RCC 7860 (cell line): ENCODE measurements at regions not wholly inside any gene's neighbourhood (a gene's known extent, or its start where the extent isn't known, plus 50 kb on each side); places are given as distances from the start of the nearest gene placed in this dataset.
"Not testable (repeated sequence)": the region's sequence is repeated elsewhere in the genome, so short reads cannot be mapped to it uniquely, and the experiment has no call there.

Experiments used
- DNase-seq: peaks from one replicate; pipeline ENCODE4 v3.0.0-alpha.2; 2015; ENCODE audit warnings: low spot score
- FAIRE-seq: peaks from 2 replicates; lab custom pipeline; 2012; peaks lifted over from hg19 to GRCh38; lab: Jason Lieb, UNC

DNA sequence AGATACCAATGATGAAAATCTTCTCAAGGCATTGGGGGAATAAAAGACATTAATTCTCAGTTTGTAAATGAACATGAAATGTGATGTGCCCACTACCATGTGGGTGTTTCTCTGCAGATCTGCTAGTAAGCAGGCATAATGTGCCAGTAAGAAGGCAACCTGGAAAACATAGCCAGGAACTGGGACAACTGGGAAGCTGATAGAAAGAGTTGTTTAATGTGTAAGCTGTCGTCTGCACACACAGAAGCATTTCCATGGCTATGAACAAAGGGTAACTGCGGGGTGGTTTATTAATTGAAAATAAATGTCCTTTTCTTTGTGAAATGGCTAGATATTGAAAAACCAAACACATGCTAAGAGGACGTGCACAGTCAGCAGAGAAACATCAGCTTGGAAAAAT is 52.0 kb downstream of the ZC3H11B start:
- no peak for DNase-seq
- no peak for FAIRE-seq

GRCh38 chr1:219559899-219560298 is 53.0 kb downstream of the ZC3H11B start:
- FAIRE-seq (no peak), DNase-seq (no peak)

DNA sequence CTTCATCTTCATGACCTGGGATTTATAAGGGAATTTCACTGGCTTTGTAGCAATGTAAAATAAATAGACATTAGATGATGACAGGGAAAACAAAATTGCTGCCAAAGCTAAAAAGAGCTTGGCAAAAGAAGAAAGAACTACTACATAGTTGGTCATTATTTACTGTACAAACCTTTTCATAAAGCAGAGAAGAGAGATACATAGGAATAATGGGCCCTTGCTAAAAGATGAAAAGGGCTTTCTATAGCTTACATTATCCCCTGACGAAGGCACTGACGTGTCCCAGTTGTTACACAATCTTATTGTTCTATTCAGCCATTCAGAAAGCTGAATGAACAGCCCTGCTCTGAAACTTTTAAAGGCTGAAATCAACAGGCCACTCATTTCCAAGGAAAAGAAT is 57.1 kb downstream of the ZC3H11B start:
- no peak for FAIRE-seq

DNA sequence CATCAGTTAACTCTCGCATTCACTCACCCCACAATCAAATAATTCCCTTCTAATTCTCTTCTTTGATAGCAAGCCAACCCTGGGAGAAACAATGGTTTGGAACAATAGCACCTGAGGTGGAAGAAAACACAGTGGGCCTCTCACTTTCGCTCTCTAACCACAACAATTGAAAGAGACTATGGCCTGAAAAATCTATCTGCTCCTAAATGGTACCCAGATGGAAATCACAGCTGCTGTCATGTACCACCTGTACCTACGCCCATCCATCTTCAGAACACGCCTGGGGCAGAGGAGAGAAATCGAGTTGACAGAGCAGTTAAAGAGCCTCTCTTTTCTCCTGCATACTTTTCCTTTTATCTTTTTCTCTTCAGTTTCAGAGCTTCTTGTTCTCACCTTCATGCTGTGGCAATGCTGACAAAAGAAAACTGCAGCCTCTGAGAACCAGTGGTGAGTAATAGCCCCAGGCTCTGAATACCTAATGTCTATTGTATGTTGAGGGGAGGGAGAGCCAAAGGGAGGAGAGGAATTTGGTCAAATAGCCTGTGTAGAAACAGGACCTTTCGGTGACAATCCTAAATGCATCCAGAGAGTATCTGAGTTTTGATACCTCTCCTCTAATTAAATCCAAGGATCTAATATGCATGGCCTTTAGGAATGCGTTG is 57.7 kb downstream of the ZC3H11B start:
- DNase-seq (no peak), FAIRE-seq (no peak)

More for the DNA sequence above, 57.1 kb downstream of the ZC3H11B start:
- DNase-seq = no peak

DNA sequence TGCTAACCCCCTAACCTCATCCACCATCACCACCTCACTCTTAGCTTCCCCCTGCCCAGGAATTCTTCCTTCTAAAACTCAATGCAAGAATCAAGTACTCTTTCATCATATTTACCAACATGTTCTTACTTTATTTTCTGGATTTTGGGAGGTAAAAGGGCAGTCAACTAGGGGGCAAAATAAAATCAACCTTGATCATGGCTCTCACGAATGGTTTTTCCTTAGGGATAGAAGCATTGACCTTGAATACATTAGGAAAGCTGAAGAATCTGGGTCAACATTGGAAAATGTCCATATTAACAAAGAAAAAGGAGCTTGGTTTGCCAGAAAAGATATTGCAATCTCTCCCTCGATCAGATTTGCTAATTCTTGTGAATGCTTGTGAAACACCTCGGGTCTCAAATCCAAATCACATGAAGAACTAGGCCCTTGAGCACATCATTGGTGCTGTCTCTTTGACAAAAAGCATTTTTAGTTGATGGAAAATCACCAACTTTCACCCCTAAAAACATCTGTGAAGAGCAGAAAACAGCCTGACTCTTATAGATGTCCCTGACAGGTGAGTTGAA is 58.9 kb downstream of the ZC3H11B start:
- no peak for FAIRE-seq

DNA sequence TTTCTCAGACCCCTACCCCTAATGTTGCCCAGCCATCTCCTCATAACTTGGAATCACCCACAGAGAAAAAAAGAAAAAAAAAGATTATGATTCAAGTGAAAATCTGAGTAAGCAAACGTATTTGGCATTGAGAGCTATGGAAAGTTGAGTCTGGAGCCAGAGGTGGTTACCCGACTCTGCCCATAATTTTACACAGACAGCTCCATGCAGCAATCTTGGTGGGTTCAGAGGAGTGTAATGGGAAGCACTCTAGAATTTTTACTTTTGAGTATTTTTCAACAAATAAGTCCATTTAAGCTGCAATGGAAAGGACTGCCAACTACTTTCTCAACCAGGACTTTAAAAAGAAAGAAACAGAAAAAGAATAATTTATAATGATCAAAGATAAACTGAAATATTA is 62.7 kb downstream of the ZC3H11B start:
- DNase-seq = no peak
- no peak for FAIRE-seq

More for the DNA sequence above, 58.9 kb downstream of the ZC3H11B start:
- no peak for DNase-seq

- no peak for FAIRE-seq
- DNase-seq = no peak
These were observed 63.7 kb downstream of the ZC3H11B start for GRCh38 chr1:219549215-219549614.

- no peak for DNase-seq
- no peak for FAIRE-seq
These were observed 64.5 kb downstream of the ZC3H11B start for GRCh38 chr1:219548386-219548785.

DNA sequence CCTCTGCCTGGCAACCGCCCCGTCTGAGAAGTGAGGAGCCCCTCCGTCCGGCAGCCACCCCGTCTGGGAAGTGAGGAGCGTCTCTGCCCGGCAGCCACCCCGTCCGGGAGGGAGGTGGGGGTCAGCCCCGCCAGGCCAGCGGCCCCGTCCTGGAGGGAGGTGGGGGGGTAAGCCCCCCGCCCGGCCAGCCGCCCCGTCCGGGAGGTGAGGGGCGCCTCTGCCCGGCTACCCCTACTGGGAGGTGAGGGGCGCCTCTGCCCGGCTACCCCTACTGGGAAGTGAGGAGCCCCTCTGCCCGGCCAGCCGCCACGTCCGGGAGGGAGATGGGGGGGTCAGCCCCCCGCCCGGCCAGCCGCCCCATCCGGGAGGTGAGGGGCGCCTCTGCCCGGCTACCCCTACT is 67.1 kb downstream of the ZC3H11B start:
- FAIRE-seq, DNase-seq: not testable (repeated sequence)

DNA sequence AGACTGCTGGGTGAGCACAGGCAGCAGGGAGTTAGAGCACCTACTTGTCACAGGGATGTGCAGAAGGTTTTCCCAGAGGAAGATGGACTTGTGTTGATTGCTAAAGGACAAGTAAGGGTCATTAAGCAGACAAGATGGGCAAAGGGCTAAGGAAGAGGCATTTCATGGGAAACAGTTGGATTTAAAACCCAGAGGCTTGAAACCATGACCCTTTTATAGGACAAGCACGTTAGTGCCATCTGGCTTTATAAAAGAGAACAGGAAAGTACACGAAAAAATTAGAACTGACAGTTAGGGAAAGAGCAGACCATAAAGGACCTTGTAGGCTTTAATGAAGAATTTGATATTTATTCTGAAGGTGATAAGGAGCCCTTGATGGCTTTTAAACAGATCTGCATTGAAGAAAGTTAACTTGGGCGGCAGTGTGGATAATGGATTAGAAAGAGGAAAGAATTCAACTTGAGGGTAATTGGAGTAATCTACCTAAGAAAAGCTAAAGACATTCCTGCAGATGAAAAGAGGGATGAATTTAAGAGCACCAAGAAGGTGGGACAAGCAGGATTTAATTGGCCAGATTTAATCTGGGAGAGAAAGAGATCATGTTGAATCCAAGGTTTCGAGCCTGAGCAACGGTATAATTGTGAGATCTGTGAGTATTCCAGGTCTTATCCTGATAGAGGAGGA is 68.6 kb downstream of the ZC3H11B start:
- no peak for FAIRE-seq
- DNase-seq = no peak

- FAIRE-seq = no peak
These were observed 69.9 kb downstream of the ZC3H11B start for GRCh38 chr1:219542828-219543518.

GRCh38 chr1:219541946-219542345 is 71.0 kb downstream of the ZC3H11B start:
- DNase-seq = no peak
- no peak for FAIRE-seq

More at GRCh38 chr1:219542828-219543518, 69.9 kb downstream of the ZC3H11B start:
- DNase-seq = peak; percentile 31

GRCh38 chr1:219539645-219540254 is 73.2 kb downstream of the ZC3H11B start:
- DNase-seq (no peak), FAIRE-seq (no peak)

DNA sequence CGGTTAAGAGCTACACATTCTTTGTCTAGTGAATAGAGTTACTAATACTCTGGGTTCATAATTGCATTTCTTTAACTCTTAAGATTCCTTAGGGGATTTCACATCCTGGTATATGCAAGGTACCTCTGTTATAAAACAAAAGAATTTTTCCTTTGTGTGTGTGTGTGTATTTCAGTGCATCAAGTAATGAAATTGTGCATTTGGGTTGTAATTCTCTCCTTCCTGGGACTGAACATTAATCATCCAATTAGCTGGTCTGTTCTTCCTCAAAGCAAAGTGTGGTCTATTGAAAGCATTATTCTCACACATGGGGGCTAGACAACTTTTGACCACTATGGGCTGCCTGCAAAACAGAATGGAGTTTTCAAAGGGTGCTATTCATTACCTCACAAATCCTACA is 74.0 kb downstream of the ZC3H11B start:
- FAIRE-seq (no peak), DNase-seq (no peak)

DNA sequence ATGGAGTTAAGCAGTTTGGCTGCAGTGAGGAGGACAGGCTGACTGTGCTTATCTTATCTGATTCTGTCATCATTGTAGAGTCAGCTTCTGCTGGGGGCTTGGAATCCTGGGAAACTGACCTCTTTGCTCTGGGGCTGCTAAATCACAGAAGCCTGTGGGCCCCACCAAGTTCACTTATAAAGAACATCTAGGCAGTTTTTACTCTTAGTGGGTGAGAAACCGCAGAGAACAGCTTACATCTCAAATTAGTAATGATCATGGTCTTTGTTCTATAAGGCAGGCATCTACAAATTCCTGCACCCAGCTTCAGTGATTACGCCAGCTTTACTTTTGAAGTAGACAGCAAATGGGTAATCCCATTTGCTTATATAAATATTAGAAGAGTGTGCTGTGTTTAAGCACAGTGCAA is 75.7 kb downstream of the ZC3H11B start:
- no peak for FAIRE-seq

DNA sequence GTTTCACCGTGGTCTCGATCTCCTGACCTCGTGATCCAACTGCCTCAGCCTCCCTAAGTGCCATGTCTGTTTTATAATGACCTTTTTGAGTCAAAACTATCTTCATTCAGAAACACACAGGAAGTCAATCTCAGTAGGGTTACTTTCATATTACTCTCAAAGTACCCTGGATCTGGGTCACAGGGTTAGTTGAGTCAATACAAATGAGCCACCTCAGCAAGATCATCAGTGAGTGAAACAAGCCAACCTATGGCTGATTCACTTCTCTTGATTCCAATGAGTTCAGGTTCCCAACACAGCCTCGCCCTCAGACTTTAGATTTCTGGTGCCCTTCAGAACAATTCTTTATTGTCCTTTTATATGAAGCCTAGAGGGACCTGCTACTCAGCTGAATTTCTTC is 76.9 kb downstream of the ZC3H11B start:
- DNase-seq (no peak), FAIRE-seq (no peak)

More for the DNA sequence above, 75.7 kb downstream of the ZC3H11B start:
- no peak for DNase-seq

DNA sequence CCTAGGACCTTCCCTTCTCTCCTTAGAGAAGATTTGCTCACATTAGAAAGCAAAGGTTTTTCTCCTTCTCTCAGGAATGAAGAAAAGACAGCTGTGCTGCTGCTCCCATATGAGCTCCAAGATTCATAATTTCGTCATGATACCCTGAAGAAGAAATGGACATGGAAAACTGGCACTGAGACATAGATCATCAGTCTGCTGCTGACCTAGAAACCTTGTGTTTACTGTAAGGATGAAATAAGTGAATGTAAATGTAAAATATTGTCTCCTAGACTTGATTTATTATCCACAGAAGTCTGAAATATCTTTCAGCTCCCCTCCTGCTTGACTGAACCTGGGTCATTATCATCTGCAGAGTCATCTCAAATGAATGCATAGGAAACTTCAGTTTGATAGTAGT is 77.9 kb downstream of the ZC3H11B start:
- DNase-seq = no peak
- no peak for FAIRE-seq

DNA sequence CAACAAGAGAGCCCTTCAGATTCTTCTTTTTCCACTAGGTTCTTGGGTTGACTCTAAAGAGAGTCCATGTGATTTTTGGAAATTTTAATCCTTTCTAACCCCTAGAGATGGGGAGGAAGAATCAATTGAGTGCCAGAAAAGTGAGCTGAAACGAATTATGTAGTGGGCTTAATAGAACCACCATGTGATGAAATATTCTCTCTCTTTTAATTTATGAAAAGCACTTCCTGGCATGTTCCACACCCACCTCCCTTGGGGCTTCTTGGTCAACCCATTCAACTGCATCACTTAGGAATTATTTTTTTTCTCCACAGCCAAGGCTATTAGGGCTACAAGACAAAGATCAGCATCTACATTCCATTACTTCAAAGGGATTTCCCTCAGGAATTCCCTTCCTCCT is 79.6 kb downstream of the ZC3H11B start:
- DNase-seq (no peak), FAIRE-seq (no peak)

- DNase-seq (no peak), FAIRE-seq (no peak)
These were observed 83.8 kb downstream of the ZC3H11B start for GRCh38 chr1:219529116-219529515.

DNA sequence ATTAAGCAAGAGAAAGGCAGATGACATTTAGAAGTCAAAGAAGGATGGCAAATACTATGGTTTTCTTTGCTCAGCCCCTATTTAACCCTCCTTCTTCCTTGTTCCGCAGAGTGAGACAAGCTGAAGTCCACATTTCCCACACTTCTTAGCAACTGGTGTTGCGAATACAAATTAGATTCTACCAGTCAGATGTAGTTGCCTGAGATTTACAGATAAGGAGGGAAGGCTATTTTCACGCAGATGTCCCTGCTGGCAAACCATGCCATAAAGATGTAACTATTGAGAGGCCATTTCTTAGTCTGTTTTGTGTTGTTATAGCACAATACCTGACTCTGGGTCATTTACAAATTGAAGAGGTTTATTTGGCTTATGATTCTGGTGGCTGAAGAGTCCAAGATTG is 84.3 kb downstream of the ZC3H11B start:
- no peak for FAIRE-seq
- DNase-seq = no peak

DNA sequence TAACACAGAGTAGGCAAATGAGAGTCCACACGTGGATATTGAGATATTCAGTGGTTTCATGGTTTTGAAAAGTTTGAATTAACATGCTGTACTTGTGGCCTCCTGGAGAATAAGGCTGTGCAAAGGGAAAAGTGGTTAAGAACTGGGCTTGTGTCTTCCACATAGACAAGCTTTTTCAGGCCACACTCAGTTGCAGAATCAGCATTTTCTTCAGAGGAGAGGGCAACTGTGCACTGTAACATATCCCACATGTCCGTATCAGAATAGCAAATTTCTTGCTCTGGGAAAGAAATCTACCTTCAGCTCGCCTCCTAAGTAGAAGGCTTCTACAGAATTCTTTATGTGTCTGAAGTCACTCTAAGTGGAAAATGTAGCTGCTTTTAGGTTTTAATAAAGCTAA is 84.9 kb downstream of the ZC3H11B start:
- no peak for DNase-seq
- FAIRE-seq = no peak
